Activated CD4-positive, alpha-beta T cell treated with anti-CD3 and anti-CD28 coated beads for 24 hours (primary cell): ENCODE measurements at regions not wholly inside any gene's neighbourhood (a gene's known extent, or its start where the extent isn't known, plus 50 kb on each side); places are given as distances from the start of the nearest gene placed in this dataset.

Experiments used
- DNase-seq, 2 donors: peaks; one replicate each; pipeline ENCODE4 v3.0.0-alpha.2; 2020; ENCODE audit warnings: low read depth in 2 of 2

DNA sequence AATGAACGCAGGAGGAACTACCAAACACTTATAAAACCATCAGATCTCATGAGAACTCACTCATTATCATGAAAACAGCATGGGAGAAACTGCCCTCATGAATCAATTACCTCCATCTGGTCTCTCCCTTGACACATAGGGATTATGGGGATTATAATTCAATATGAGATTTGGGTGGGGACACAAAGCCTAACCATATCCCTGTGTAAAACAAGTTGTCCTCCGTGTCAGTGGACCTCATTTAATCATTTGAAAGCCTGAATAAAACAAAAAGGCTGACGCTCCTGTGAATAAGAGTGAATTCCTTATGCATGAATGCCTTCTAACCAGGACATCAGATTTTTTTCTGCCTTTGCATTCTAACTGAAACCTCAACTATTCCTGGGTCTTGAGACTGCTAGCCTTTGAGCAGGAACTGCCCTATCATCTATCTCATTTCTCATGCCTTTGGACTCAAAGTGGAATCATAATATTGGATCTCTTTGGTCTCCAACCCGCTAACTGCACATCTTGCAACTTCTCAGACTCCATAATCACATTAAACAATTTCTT, 648.8 kb downstream of the ADGRL2 start:
- no peak for DNase-seq

- DNase-seq: no peak
These were observed 646.2 kb downstream of the ADGRL2 start for GRCh38 chr1:82446955-82447354.

- no peak for DNase-seq
These were observed 645.5 kb downstream of the ADGRL2 start for GRCh38 chr1:82446236-82446635.

DNA sequence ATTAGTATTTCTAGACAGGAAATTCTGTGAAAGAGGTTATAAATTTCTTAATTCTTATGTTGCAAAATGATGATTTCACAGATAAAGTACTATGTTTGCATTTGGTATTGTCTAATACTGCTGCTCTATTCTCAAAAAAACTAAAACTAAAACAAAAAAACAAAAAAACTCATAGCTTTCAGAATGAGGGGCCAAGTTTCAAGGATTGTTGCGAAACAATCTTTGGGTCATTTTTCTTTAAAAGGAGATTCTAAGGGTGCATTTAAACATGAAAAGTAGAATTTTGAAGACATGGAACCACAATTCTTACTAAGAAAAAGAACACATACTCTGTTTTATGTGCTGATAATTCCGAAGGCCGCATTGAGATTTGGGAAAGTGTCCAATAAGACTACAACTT, 645.1 kb downstream of the ADGRL2 start:
- no peak for DNase-seq

DNA sequence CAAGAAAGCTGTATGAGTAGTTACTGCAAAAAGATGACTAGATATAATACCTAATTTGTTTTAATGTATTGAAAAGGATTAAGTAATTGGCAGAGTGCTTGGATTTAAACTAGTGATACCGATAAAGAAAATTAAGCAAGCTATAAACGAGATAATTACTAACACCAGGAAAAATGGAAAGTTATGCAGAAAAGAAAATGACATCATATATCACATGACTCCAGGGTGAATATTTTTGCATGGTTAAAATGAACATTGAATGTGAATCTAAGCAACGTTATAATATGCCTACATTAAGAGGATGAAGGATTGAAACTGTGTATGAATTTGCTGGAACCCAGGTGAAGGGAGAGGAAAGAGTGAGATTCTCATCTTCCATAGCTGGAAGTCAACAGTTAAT, 644.4 kb downstream of the ADGRL2 start:
- no peak for DNase-seq

- no peak for DNase-seq
These were observed 640.7 kb downstream of the ADGRL2 start for GRCh38 chr1:82441402-82441801.

- no peak for DNase-seq
These were observed 622.6 kb downstream of the ADGRL2 start for GRCh38 chr1:82423174-82423815.

- DNase-seq: no peak
These were observed 621.0 kb downstream of the ADGRL2 start for GRCh38 chr1:82421782-82422181.

- DNase-seq: no peak
These were observed 619.9 kb downstream of the ADGRL2 start for GRCh38 chr1:82420584-82420983.

DNA sequence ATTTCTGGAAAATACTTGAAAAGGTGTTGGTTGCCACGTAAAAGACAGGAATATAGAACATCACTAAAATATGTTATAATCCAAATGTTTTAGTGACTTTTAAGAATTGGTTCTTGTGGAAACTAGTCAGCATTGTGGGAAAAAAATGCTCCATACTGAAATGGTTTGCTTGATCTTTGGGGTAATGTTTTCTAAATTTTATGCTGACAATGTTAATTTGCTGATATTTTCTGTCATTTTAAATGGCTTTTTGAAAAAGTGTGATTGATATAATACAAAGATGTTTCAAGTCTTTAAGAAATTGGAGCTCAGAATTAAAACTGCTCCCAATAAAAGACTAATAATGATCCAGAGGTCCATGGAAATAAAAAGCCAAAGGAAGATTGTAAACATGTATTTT, 610.9 kb downstream of the ADGRL2 start:
- no peak for DNase-seq

- no peak for DNase-seq
These were observed 604.6 kb downstream of the ADGRL2 start for GRCh38 chr1:82405333-82405732.

- no peak for DNase-seq
These were observed 600.4 kb downstream of the ADGRL2 start for GRCh38 chr1:82401116-82401515.

GRCh38 chr1:82400521-82400920, 599.8 kb downstream of the ADGRL2 start:
- DNase-seq: no peak

DNA sequence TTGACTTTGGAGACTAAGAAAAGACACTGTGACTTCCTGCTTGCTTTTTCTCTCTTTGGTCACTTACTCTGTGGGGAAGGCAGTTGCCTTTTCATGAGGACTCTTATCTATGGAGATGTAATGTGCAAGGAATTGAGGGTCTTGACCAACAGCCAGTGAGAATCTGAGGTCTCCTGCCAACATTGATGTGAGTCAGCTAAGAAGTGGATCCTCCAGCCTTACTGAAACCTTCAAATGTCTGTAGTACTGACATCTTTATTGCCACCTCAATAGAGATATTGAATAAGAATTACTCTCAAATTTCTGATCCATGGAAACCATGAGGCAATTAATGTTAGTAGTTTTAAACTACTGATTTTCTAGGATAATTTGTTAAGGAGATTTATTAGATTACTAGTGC, 598.4 kb downstream of the ADGRL2 start:
- no peak for DNase-seq

- no peak for DNase-seq
These were observed 597.6 kb downstream of the ADGRL2 start for GRCh38 chr1:82398357-82398756.

GRCh38 chr1:82395440-82395839, 594.7 kb downstream of the ADGRL2 start:
- DNase-seq: no peak

- DNase-seq: no peak
These were observed 592.2 kb downstream of the ADGRL2 start for GRCh38 chr1:82392946-82393345.

DNA sequence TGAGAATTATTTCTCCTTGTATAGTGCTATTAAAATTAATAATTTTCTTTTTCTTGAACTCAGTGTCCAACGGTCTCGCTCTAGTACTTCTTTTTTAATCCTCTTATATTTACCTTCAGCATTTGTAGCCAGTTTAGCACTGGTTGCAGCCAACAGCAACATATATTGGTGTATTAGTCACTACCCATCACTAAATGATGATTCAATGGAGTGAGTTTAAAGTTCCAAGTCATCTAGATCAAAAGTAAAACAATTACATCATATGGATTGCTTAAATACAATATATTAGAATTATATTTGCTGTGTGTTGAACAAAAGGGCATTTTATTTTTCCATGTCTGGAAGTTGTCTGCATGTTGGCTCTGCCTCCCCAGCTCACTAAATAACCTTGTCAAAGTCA, 591.8 kb downstream of the ADGRL2 start:
- DNase-seq: no peak

GRCh38 chr1:82391712-82392111, 591.0 kb downstream of the ADGRL2 start:
- no peak for DNase-seq

DNA sequence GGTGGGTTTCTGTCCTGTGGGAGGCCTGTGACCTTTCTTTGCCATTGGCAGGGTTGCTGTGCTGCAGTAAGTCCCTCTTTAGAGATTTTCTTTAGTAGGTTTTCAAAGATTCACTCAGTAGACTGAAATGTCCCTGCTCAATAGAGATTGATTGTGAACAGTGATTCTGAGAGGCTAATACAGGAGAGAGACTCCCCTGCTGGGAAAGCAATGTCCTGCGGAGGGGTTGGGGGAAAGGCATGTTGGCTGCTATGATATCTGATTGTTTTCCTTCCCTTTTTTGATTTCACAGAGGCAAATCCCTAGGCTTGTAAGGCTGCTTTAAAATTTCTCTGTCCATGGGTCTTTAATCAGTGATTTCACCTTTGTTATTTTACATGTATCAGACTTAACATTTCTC, 589.9 kb downstream of the ADGRL2 start:
- no peak for DNase-seq

- no peak for DNase-seq
These were observed 587.9 kb downstream of the ADGRL2 start for GRCh38 chr1:82388679-82389078.

DNA sequence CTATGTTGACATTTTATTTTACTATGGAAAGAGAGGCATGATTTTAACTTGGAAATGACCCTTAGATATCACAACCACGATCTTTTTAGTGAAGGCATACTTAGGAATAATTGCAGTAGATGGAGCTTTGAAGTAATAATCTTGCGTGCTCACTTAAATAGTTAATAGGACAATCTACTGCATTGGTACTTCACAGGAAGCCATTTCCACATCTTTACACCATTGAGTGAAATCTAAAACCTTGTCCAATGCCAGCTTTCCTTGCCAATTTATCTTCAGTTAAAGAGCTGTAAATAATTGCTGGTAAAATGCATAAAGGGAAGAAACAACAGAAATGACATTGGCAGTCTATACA, 586.3 kb downstream of the ADGRL2 start:
- DNase-seq: no peak

DNA sequence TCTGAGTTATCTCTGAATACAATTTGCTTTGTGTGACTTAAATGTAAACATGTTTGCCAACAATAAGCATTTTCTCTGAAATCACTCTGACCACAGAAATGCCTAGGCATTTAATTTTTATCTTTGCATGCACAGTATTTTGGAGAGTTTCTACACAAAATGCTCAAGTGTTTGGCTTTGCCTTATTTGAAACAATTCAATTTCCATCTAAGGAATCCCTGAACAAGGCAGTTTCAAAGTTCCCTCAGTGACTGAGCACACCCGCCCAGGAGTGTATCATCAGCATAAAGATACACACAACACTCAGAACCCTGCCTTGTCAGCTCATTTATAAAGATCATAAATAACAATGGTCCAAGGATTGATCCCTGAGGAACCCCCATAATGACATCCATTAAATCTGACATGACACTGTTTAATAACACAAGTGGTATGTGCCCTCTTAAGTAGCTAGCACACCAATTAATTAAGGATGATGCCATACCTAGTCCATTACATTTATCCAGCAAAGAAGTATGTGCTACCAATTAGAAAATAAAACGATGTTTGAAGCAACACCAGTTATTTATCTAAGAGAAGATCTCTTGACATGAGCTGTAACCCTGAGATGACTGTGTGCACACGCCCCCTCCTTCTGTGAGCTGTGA, 585.8 kb downstream of the ADGRL2 start:
- DNase-seq: no peak

- DNase-seq: no peak
These were observed 584.0 kb downstream of the ADGRL2 start for GRCh38 chr1:82384776-82385175.
